Endothelial cell of umbilical vein (primary cell): ENCODE measurements at regions not wholly inside any gene's neighbourhood (a gene's known extent, or its start where the extent isn't known, plus 50 kb on each side); places are given as distances from the start of the nearest gene placed in this dataset.

Source experiments
- BruUV-seq: library from RNA; stranded (reverse); fragments of 400-500 nt; replicated peaks from 2 replicates; lab custom pipeline; 2021; lab: Mats Ljungman, UMichigan
- CTCF ChIA-PET: fragments of 300-600, 350-600 bp; sonication (Branson Sonifier 250); formaldehyde crosslinking; loops from one replicate; lab custom pipeline; 2021; ENCODE audit warnings: antibody characterized with exemption, inconsistent platforms; lab: Charles Lee
- POLR2A ChIA-PET: fragments of 300-600, 350-600 bp; sonication (Branson Sonifier 250); formaldehyde crosslinking; loops from one replicate; lab custom pipeline; 2021; ENCODE audit warnings: antibody characterized with exemption, inconsistent platforms; lab: Charles Lee
- DNase-seq: peaks from one replicate; pipeline ENCODE4 v3.0.0-alpha.2; 2011; ENCODE audit warnings: low read depth, low spot score
- FAIRE-seq: peaks from 2 replicates; lab custom pipeline; 2011; peaks lifted over from hg19 to GRCh38; lab: Jason Lieb, UNC
- H2AFZ ChIP-seq: 2 replicates; pipeline ENCODE4 v1.6.0; 2012; ENCODE audit warnings: low read depth, low read length, control low read depth, inconsistent platforms
- H3K27ac ChIP-seq: 2 replicates; pipeline ENCODE4 v1.5.1; 2011; ENCODE audit warnings: low read depth, mild to moderate bottlenecking, control low read depth, low read length, moderate library complexity; ENCODE audit not compliant: insufficient read depth
- H3K27me3 ChIP-seq, 2 experiments: 2 replicates each; pipeline versions ENCODE4 v1.6.0 to v1.6.1; 2011; ENCODE audit warnings: low read length in 2 of 2, mixed read lengths in 1 of 2; ENCODE audit not compliant: control insufficient read depth in 2 of 2, insufficient read depth in 2 of 2
- H3K36me3 ChIP-seq, 2 experiments: 2 replicates in 1 of 2; 3 replicates in 1 of 2; pipeline ENCODE4 v1.5.1; 2011; ENCODE audit warnings: low read length in 2 of 2, mild to moderate bottlenecking in 1 of 2, moderate library complexity in 1 of 2; ENCODE audit not compliant: control insufficient read depth in 2 of 2, insufficient read depth in 2 of 2; ENCODE audit errors: extremely low read depth in 1 of 2
- H3K4me1 ChIP-seq: 3 replicates; pipeline ENCODE4 v1.5.1; 2011; ENCODE audit warnings: mild to moderate bottlenecking, low read length; ENCODE audit not compliant: control insufficient read depth, insufficient read depth; ENCODE audit errors: extremely low read depth
- H3K4me2 ChIP-seq: 2 replicates; pipeline ENCODE4 v1.6.1; 2011; ENCODE audit warnings: low read length, control low read depth, mixed read lengths; ENCODE audit not compliant: insufficient read depth
- H3K4me3 ChIP-seq, 3 experiments: fragments of 200-600 bp in 1 of 3; sonication (generic), shearing (Covaris generic) in 1 of 3; replicated peaks in 1 of 3; 2 replicates each; pipeline ENCODE4 v1.5.1; 2011 to 2016; ENCODE audit warnings: control low read depth in 3 of 3, low read length in 3 of 3, mild to moderate bottlenecking in 2 of 3, inconsistent platforms in 1 of 3, low read depth in 1 of 3, moderate library complexity in 1 of 3; ENCODE audit not compliant: insufficient read depth in 1 of 3
- H3K79me2 ChIP-seq: 2 replicates; pipeline ENCODE4 v1.6.0; 2012; ENCODE audit warnings: low read length, inconsistent platforms; ENCODE audit not compliant: control insufficient read depth, insufficient read depth
- H3K9ac ChIP-seq: replicated peaks from 2 replicates; pipeline ENCODE3; 2011; ENCODE audit warnings: low read length, control low read depth; ENCODE audit not compliant: insufficient read depth; ENCODE audit errors: extremely low read depth
- H3K9me1 ChIP-seq: replicated peaks from 3 replicates; pipeline ENCODE4 v1.6.0; 2011; ENCODE audit warnings: mild to moderate bottlenecking, low read length; ENCODE audit not compliant: control insufficient read depth, insufficient read depth; ENCODE audit errors: extremely low read depth
- H3K9me3 ChIP-seq: replicated peaks from 2 replicates; pipeline ENCODE4 v1.5.1; 2012; ENCODE audit warnings: low read length, inconsistent platforms; ENCODE audit not compliant: control insufficient read depth, insufficient read depth
- H4K20me1 ChIP-seq: replicated peaks from 2 replicates; pipeline ENCODE3; 2011; ENCODE audit warnings: mild to moderate bottlenecking, low read length; ENCODE audit not compliant: control insufficient read depth, insufficient read depth; ENCODE audit errors: extremely low read depth
- CTCF ChIP-seq, 2 donors: IDR thresholded peaks; 1 replicate in 1 of 2; 2 replicates in 1 of 2; pipeline ENCODE4 v1.5.1; 2011; ENCODE audit warnings: low read length in 2 of 2, mild to moderate bottlenecking in 2 of 2, moderate library complexity in 2 of 2, control low read depth in 1 of 2, inconsistent platforms in 1 of 2, low read depth in 1 of 2; ENCODE audit not compliant: insufficient read depth in 1 of 2; ENCODE audit errors: extremely low read depth in 1 of 2
- EZH2 ChIP-seq: IDR thresholded peaks from 2 replicates; pipeline ENCODE4 v1.6.1; 2012; ENCODE audit warnings: borderline replicate concordance, low read depth, mild to moderate bottlenecking, moderate library complexity, low read length, inconsistent platforms; ENCODE audit not compliant: severe bottlenecking
- FOS ChIP-seq: IDR thresholded peaks from 2 replicates; pipeline ENCODE4 v1.6.1; 2011; ENCODE audit warnings: mild to moderate bottlenecking, low read length, moderate library complexity, borderline replicate concordance; ENCODE audit not compliant: insufficient read depth
- GATA2 ChIP-seq: IDR thresholded peaks from 2 replicates; pipeline ENCODE4 v1.7.0; 2011; ENCODE audit warnings: low read depth, mild to moderate bottlenecking, moderate library complexity, mixed read lengths, low read length; ENCODE audit not compliant: insufficient read length, insufficient read depth
- JUN ChIP-seq: IDR thresholded peaks from 2 replicates; pipeline ENCODE4 v1.6.1; 2011; ENCODE audit warnings: borderline replicate concordance, low read depth; ENCODE audit not compliant: insufficient read length, insufficient read depth
- MYC ChIP-seq: IDR thresholded peaks from one replicate; pipeline ENCODE4 v1.6.1; 2011; ENCODE audit warnings: mild to moderate bottlenecking, low read depth, low read length
- POLR2A ChIP-seq: IDR thresholded peaks from 2 replicates; pipeline ENCODE4 v1.6.1; 2012; ENCODE audit warnings: low read depth, mild to moderate bottlenecking, control low read depth, low read length
- POLR2AphosphoS5 ChIP-seq: IDR thresholded peaks from 2 replicates; pipeline ENCODE4 v1.6.1; 2012; ENCODE audit warnings: low read depth, mild to moderate bottlenecking, control low read depth, low read length, moderate library complexity; ENCODE audit not compliant: insufficient read depth
- dilution Hi-C: fragments of 300-500 bp; cut with MboI; formaldehyde crosslinking; loops from one replicate; pipeline ENCODE4 v1.15.0; 2019; ENCODE audit warnings: low sequenced_read_pairs; ENCODE audit not compliant: extremely low pct_ligation_motif_present
- intact Hi-C: fragments of 100-400 bp; cut with micrococcal nuclease; formaldehyde crosslinking; loops from one replicate; pipeline ENCODE4 v1.10.0; 2022
- TF ChIP-seq, protein P1 (sequence below): IDR thresholded peaks from 2 replicates; pipeline ENCODE4 v1.6.1; 2011; ENCODE audit not compliant: insufficient read depth, insufficient read length

DNA sequence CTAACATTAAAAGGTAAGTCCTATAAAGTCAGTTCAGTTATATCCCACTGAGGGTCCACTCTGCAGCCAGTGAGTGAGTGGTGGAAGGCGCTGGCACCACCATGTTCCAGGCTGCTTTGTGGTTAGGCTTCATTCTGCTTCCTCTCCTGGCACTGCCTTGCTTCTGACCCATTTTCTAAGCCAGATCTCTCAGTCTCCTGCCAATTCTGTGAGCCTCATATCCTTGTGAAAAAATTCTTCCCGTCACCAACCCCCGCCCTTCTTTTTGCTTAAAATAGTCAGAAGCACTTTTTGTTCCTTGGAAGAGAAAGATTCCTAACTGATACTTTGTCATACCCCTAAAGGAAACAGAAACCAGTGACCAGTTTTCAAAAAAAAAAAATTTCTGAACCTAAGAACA, 139.8 kb upstream of the NCK2 start:
- no peak for FAIRE-seq
- Histone ChIP-seq H3K9me1 (no peaks in the 10 kb centered on the region), H3K4me2 (no peak overlapping the region), H3K4me1 (no peaks in the 10 kb centered on the region), H3K27me3 (no peaks in the 10 kb centered on the region), H3K36me3 (no peaks in the 10 kb centered on the region), H2AFZ (no peak overlapping the region), H3K9ac (no peak overlapping the region), H3K4me3 (no peak overlapping the region), H3K9me3 (no peaks in the 10 kb centered on the region), H3K79me2 (no peaks in the 10 kb centered on the region), H3K27ac (no peak overlapping the region), H4K20me1 (no peaks in the 10 kb centered on the region)
- no peak for DNase-seq
- ChIA-PET POLR2A (no interaction called here), CTCF (no interaction called here)
- dilution Hi-C loops (no loop called here), intact Hi-C loops (no loop called here)
- TF ChIP-seq MYC (no peak), GATA2 (no peak), JUN (no peak), CTCF (IDR thresholded peaks at IDR 0.05; ENCODE audit: extremely low read depth in 1 of 2, insufficient read depth in 1 of 2, low read depth in 1 of 2, low read length in 2 of 2) (no peak), POLR2AphosphoS5 (no peak), FOS (no peak), POLR2A (no peak), EZH2 (no peak)
- TF ChIP-seq, protein P1, sequence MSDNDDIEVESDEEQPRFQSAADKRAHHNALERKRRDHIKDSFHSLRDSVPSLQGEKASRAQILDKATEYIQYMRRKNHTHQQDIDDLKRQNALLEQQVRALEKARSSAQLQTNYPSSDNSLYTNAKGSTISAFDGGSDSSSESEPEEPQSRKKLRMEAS: no peak
- no TSS peak for BruUV-seq
